ENCODE measurements at regions not wholly inside any gene's neighbourhood (a gene's known extent, or its start where the extent isn't known, plus 50 kb on each side); places are given as distances from the start of the nearest gene placed in this dataset.
"Not testable (repeated sequence)": the region's sequence is repeated elsewhere in the genome, so short reads cannot be mapped to it uniquely, and the experiment has no call there.

- CTCF ChIA-PET; H4K20me1 ChIP-seq (ENCODE audit: insufficient read depth); H3K4me3 ChIP-seq; POLR2A ChIA-PET (ENCODE audit: unreplicated experiment); DNase-seq; H2AFZ ChIP-seq; H3K36me3 ChIP-seq (ENCODE audit: low read depth); H3K79me2 ChIP-seq (ENCODE audit: low read depth); H3K9me3 ChIP-seq (ENCODE audit: insufficient read depth, low read depth); H3F3A ChIP-seq (ENCODE audit: insufficient read depth, low read depth); H3K27ac ChIP-seq; H3K4me1 ChIP-seq (replicated peaks; ENCODE audit: insufficient read depth); BruUV-seq (replicated peaks); H3K4me2 ChIP-seq; intact Hi-C loops (cut with micrococcal nuclease; ENCODE audit: unreplicated experiment); H3K9me2 ChIP-seq (ENCODE audit: insufficient read depth); H3K27me3 ChIP-seq (ENCODE audit: insufficient read depth, low read depth): not testable (repeated sequence)
These were observed 158.0 kb downstream of the ATP6V0E2 start for GRCh38 chr7:150031733-150032132.

GRCh38 chr7:150033711-150034110, 159.9 kb downstream of the ATP6V0E2 start:
- H3K4me1 ChIP-seq (replicated peaks; ENCODE audit: insufficient read depth); POLR2A ChIA-PET (ENCODE audit: unreplicated experiment); H3K9me2 ChIP-seq (ENCODE audit: insufficient read depth); H3K4me3 ChIP-seq; H3F3A ChIP-seq (ENCODE audit: insufficient read depth, low read depth); CTCF ChIA-PET; H3K9me3 ChIP-seq (ENCODE audit: insufficient read depth, low read depth); intact Hi-C loops (cut with micrococcal nuclease; ENCODE audit: unreplicated experiment); BruUV-seq (replicated peaks); H3K79me2 ChIP-seq (ENCODE audit: low read depth); H2AFZ ChIP-seq; DNase-seq; H3K27ac ChIP-seq; H3K27me3 ChIP-seq (ENCODE audit: insufficient read depth, low read depth); H4K20me1 ChIP-seq (ENCODE audit: insufficient read depth); H3K36me3 ChIP-seq (ENCODE audit: low read depth); H3K4me2 ChIP-seq: not testable (repeated sequence)

GRCh38 chr7:150035769-150036168, 162.0 kb downstream of the ATP6V0E2 start:
- H3K36me3 ChIP-seq (ENCODE audit: low read depth); H3K79me2 ChIP-seq (ENCODE audit: low read depth); H3K27ac ChIP-seq; CTCF ChIA-PET; H3F3A ChIP-seq (ENCODE audit: insufficient read depth, low read depth); H3K4me2 ChIP-seq; H2AFZ ChIP-seq; BruUV-seq (replicated peaks); H3K4me3 ChIP-seq; H3K27me3 ChIP-seq (ENCODE audit: insufficient read depth, low read depth); POLR2A ChIA-PET (ENCODE audit: unreplicated experiment); H3K9me2 ChIP-seq (ENCODE audit: insufficient read depth); H3K4me1 ChIP-seq (replicated peaks; ENCODE audit: insufficient read depth); H4K20me1 ChIP-seq (ENCODE audit: insufficient read depth); intact Hi-C loops (cut with micrococcal nuclease; ENCODE audit: unreplicated experiment); DNase-seq; H3K9me3 ChIP-seq (ENCODE audit: insufficient read depth, low read depth): not testable (repeated sequence)

GRCh38 chr7:150039061-150039460, 165.3 kb downstream of the ATP6V0E2 start:
- BruUV-seq (replicated peaks); H3K4me3 ChIP-seq; CTCF ChIA-PET; H3K4me1 ChIP-seq (replicated peaks; ENCODE audit: insufficient read depth); H3K9me3 ChIP-seq (ENCODE audit: insufficient read depth, low read depth); H3K4me2 ChIP-seq; H3K27me3 ChIP-seq (ENCODE audit: insufficient read depth, low read depth); DNase-seq; H3F3A ChIP-seq (ENCODE audit: insufficient read depth, low read depth); H2AFZ ChIP-seq; H3K9me2 ChIP-seq (ENCODE audit: insufficient read depth); H4K20me1 ChIP-seq (ENCODE audit: insufficient read depth); intact Hi-C loops (cut with micrococcal nuclease; ENCODE audit: unreplicated experiment); POLR2A ChIA-PET (ENCODE audit: unreplicated experiment); H3K36me3 ChIP-seq (ENCODE audit: low read depth); H3K27ac ChIP-seq; H3K79me2 ChIP-seq (ENCODE audit: low read depth): not testable (repeated sequence)

- H2AFZ ChIP-seq; CTCF ChIA-PET; H3K27me3 ChIP-seq (ENCODE audit: insufficient read depth, low read depth); POLR2A ChIA-PET (ENCODE audit: unreplicated experiment); H4K20me1 ChIP-seq (ENCODE audit: insufficient read depth); H3K4me2 ChIP-seq; H3K27ac ChIP-seq; H3K4me3 ChIP-seq; BruUV-seq (replicated peaks); H3F3A ChIP-seq (ENCODE audit: insufficient read depth, low read depth); DNase-seq; H3K4me1 ChIP-seq (replicated peaks; ENCODE audit: insufficient read depth); H3K79me2 ChIP-seq (ENCODE audit: low read depth); H3K9me3 ChIP-seq (ENCODE audit: insufficient read depth, low read depth); H3K9me2 ChIP-seq (ENCODE audit: insufficient read depth); intact Hi-C loops (cut with micrococcal nuclease; ENCODE audit: unreplicated experiment); H3K36me3 ChIP-seq (ENCODE audit: low read depth): not testable (repeated sequence)
These were observed 168.5 kb downstream of the ATP6V0E2 start for GRCh38 chr7:150042281-150042680.

- intact Hi-C loops (cut with micrococcal nuclease; ENCODE audit: unreplicated experiment), result loop anchor here (5.0 kb wide), 1 partner anchor 237 kb away; no protein-coding TSS in a partner anchor
- H3K9me3 ChIP-seq (ENCODE audit: insufficient read depth, low read depth); H3K27me3 ChIP-seq (ENCODE audit: insufficient read depth, low read depth); H3K36me3 ChIP-seq (ENCODE audit: low read depth); H2AFZ ChIP-seq; POLR2A ChIA-PET (ENCODE audit: unreplicated experiment); H3K4me2 ChIP-seq; H3F3A ChIP-seq (ENCODE audit: insufficient read depth, low read depth); H3K27ac ChIP-seq; H3K4me3 ChIP-seq; BruUV-seq (replicated peaks); H3K79me2 ChIP-seq (ENCODE audit: low read depth); H3K4me1 ChIP-seq (replicated peaks; ENCODE audit: insufficient read depth); H3K9me2 ChIP-seq (ENCODE audit: insufficient read depth); H4K20me1 ChIP-seq (ENCODE audit: insufficient read depth); DNase-seq: not testable (repeated sequence)
- CTCF ChIA-PET, result interaction anchor here (0.8 kb wide), 1 partner anchor 161 kb away, joined by 3 read pairs; no protein-coding TSS in a partner anchor
These were observed 171.0 kb downstream of the ATP6V0E2 start for GRCh38 chr7:150044771-150045170.
